HepG2 (cell line): ENCODE measurements at regions not wholly inside any gene's neighbourhood (a gene's known extent, or its start where the extent isn't known, plus 50 kb on each side); places are given as distances from the start of the nearest gene placed in this dataset.

Experiments
- ARNT2 ChIP-seq: sonication (generic); formaldehyde crosslinking; IDR thresholded peaks from 2 replicates; pipeline ENCODE4 v1.8.0; 2022; ENCODE audit warnings: mild to moderate bottlenecking, low read depth, missing genetic modification reagents, moderate library complexity
- ATF7 ChIP-seq, 2 experiments: fragments of 450-650 bp in 1 of 2; sonication (generic) in 1 of 2; formaldehyde crosslinking in 1 of 2; IDR thresholded peaks; 2 replicates each; pipeline versions ENCODE4 v1.4.0 to v1.6.1; 2016 to 2020; ENCODE audit warnings: antibody characterized with exemption in 1 of 2, mild to moderate bottlenecking in 1 of 2, missing genetic modification reagents in 1 of 2
- HES4 ChIP-seq: sonication (generic); formaldehyde crosslinking; IDR thresholded peaks from 2 replicates; pipeline ENCODE4 v1.9.0; 2021; ENCODE audit warnings: mild to moderate bottlenecking, missing genetic modification reagents, borderline replicate concordance
- HNF1A ChIP-seq, 2 experiments: sonication (generic) in 1 of 2; formaldehyde crosslinking in 1 of 2; IDR thresholded peaks; 2 replicates each; pipeline versions ENCODE4 v1.4.0 to v1.6.1; 2016 to 2020; ENCODE audit warnings: borderline replicate concordance in 1 of 2, low read depth in 1 of 2, mild to moderate bottlenecking in 1 of 2, missing genetic modification reagents in 1 of 2
- MTF1 ChIP-seq: sonication (generic); formaldehyde crosslinking; IDR thresholded peaks from 2 replicates; pipeline ENCODE4 v1.5.0; 2020; ENCODE audit warnings: missing genetic modification reagents
- NCOR1 ChIP-seq: fragments of 200-600 bp; sonication (generic); IDR thresholded peaks from 2 replicates; pipeline ENCODE4 v1.7.0; 2017; ENCODE audit warnings: antibody characterized with exemption, low read length, borderline replicate concordance
- PLRG1 ChIP-seq: fragments of 450-650 bp; conservative IDR thresholded peaks from 2 replicates; pipeline ENCODE4 v1.6.1; 2016
- WIZ ChIP-seq: sonication (generic); formaldehyde crosslinking; IDR thresholded peaks from 2 replicates; pipeline ENCODE4 v1.5.1; 2020; ENCODE audit warnings: mild to moderate bottlenecking, missing genetic modification reagents
- ZBTB2 ChIP-seq: sonication (generic); formaldehyde crosslinking; IDR thresholded peaks from 2 replicates; pipeline ENCODE4 v1.8.0; 2022; ENCODE audit warnings: low read depth, missing genetic modification reagents

- no peak for TF ChIP-seq HNF1A (IDR thresholded peaks at IDR 0.05; ENCODE audit: low read depth)
- TF ChIP-seq HNF1A (CRISPR knock-in tag; IDR thresholded peaks at IDR 0.05; ENCODE audit: borderline replicate concordance): no peak
- no peak for TF ChIP-seq HES4 (CRISPR knock-in tag)
- no peak for TF ChIP-seq MTF1 (CRISPR knock-in tag)
- TF ChIP-seq ZBTB2: no peak
- no peak for TF ChIP-seq ATF7 (IDR thresholded peaks at IDR 0.05)
- no peak for TF ChIP-seq ATF7 (CRISPR knock-in tag; IDR thresholded peaks at IDR 0.05)
- TF ChIP-seq ARNT2: no peak
- no peak for TF ChIP-seq WIZ (CRISPR knock-in tag)
- no peak for TF ChIP-seq NCOR1
- no peak for TF ChIP-seq PLRG1
These were observed 549.9 kb downstream of the PDHA2 start (continued) for GRCh38 chr4:96389770-96390169.
